ENCODE measurements at regions not wholly inside any gene's neighbourhood (a gene's known extent, or its start where the extent isn't known, plus 50 kb on each side); places are given as distances from the start of the nearest gene placed in this dataset.
"Not testable (repeated sequence)": the region's sequence is repeated elsewhere in the genome, so short reads cannot be mapped to it uniquely, and the experiment has no call there.

- H3K27me3 ChIP-seq (ENCODE audit: insufficient read depth, insufficient read length); H3K4me1 ChIP-seq (ENCODE audit: insufficient read depth, insufficient read length); H3K36me3 ChIP-seq (ENCODE audit: insufficient read depth, insufficient read length, low read length); H3K9me3 ChIP-seq (ENCODE audit: insufficient read depth, low read length); H3K4me3 ChIP-seq (ENCODE audit: insufficient read length, low read depth); H3K9ac ChIP-seq (ENCODE audit: insufficient read length, low read depth); DNase-seq (ENCODE audit: low read depth, low spot score): not testable (repeated sequence)
These were observed 729.9 kb upstream of the TPTE start for GRCh38 chr21:9791453-9791852.

GRCh38 chr21:9795291-9795690, 726.1 kb upstream of the TPTE start:
- not testable (repeated sequence) for H3K36me3 ChIP-seq (ENCODE audit: insufficient read depth, insufficient read length, low read length); H3K4me1 ChIP-seq (ENCODE audit: insufficient read depth, insufficient read length); DNase-seq (ENCODE audit: low read depth, low spot score); H3K4me3 ChIP-seq (ENCODE audit: insufficient read length, low read depth); H3K9me3 ChIP-seq (ENCODE audit: insufficient read depth, low read length); H3K27me3 ChIP-seq (ENCODE audit: insufficient read depth, insufficient read length); H3K9ac ChIP-seq (ENCODE audit: insufficient read length, low read depth)

GRCh38 chr21:9796293-9796692, 725.1 kb upstream of the TPTE start:
- H3K9me3 ChIP-seq (ENCODE audit: insufficient read depth, low read length); H3K36me3 ChIP-seq (ENCODE audit: insufficient read depth, insufficient read length, low read length); H3K4me3 ChIP-seq (ENCODE audit: insufficient read length, low read depth); H3K9ac ChIP-seq (ENCODE audit: insufficient read length, low read depth); H3K27me3 ChIP-seq (ENCODE audit: insufficient read depth, insufficient read length); DNase-seq (ENCODE audit: low read depth, low spot score); H3K4me1 ChIP-seq (ENCODE audit: insufficient read depth, insufficient read length): not testable (repeated sequence)

GRCh38 chr21:9807675-9808074, 713.7 kb upstream of the TPTE start:
- not testable (repeated sequence) for DNase-seq (ENCODE audit: low read depth, low spot score); H3K9ac ChIP-seq (ENCODE audit: insufficient read length, low read depth); H3K4me3 ChIP-seq (ENCODE audit: insufficient read length, low read depth); H3K4me1 ChIP-seq (ENCODE audit: insufficient read depth, insufficient read length); H3K9me3 ChIP-seq (ENCODE audit: insufficient read depth, low read length); H3K36me3 ChIP-seq (ENCODE audit: insufficient read depth, insufficient read length, low read length); H3K27me3 ChIP-seq (ENCODE audit: insufficient read depth, insufficient read length)

- H3K4me3 ChIP-seq (ENCODE audit: insufficient read length, low read depth); DNase-seq (ENCODE audit: low read depth, low spot score): not testable (repeated sequence)
These were observed 710.0 kb upstream of the TPTE start for GRCh38 chr21:9811223-9812004.

GRCh38 chr21:9812507-9812906, 708.9 kb upstream of the TPTE start:
- not testable (repeated sequence) for H3K4me3 ChIP-seq (ENCODE audit: insufficient read length, low read depth); H3K27me3 ChIP-seq (ENCODE audit: insufficient read depth, insufficient read length); H3K9ac ChIP-seq (ENCODE audit: insufficient read length, low read depth); H3K36me3 ChIP-seq (ENCODE audit: insufficient read depth, insufficient read length, low read length); DNase-seq (ENCODE audit: low read depth, low spot score); H3K9me3 ChIP-seq (ENCODE audit: insufficient read depth, low read length); H3K4me1 ChIP-seq (ENCODE audit: insufficient read depth, insufficient read length)

More at GRCh38 chr21:9811223-9812004, 710.0 kb upstream of the TPTE start:
- not testable (repeated sequence) for H3K9me3 ChIP-seq (ENCODE audit: insufficient read depth, low read length); H3K9ac ChIP-seq (ENCODE audit: insufficient read length, low read depth); H3K4me1 ChIP-seq (ENCODE audit: insufficient read depth, insufficient read length); H3K36me3 ChIP-seq (ENCODE audit: insufficient read depth, insufficient read length, low read length); H3K27me3 ChIP-seq (ENCODE audit: insufficient read depth, insufficient read length)

GRCh38 chr21:9813894-9814814, 707.2 kb upstream of the TPTE start:
- not testable (repeated sequence) for H3K4me1 ChIP-seq (ENCODE audit: insufficient read depth, insufficient read length); H3K9me3 ChIP-seq (ENCODE audit: insufficient read depth, low read length); H3K36me3 ChIP-seq (ENCODE audit: insufficient read depth, insufficient read length, low read length); DNase-seq (ENCODE audit: low read depth, low spot score); H3K27me3 ChIP-seq (ENCODE audit: insufficient read depth, insufficient read length); H3K4me3 ChIP-seq (ENCODE audit: insufficient read length, low read depth); H3K9ac ChIP-seq (ENCODE audit: insufficient read length, low read depth)

GRCh38 chr21:9815181-9815789, 706.1 kb upstream of the TPTE start:
- not testable (repeated sequence) for DNase-seq (ENCODE audit: low read depth, low spot score); H3K27me3 ChIP-seq (ENCODE audit: insufficient read depth, insufficient read length); H3K4me1 ChIP-seq (ENCODE audit: insufficient read depth, insufficient read length); H3K4me3 ChIP-seq (ENCODE audit: insufficient read length, low read depth); H3K9ac ChIP-seq (ENCODE audit: insufficient read length, low read depth); H3K9me3 ChIP-seq (ENCODE audit: insufficient read depth, low read length); H3K36me3 ChIP-seq (ENCODE audit: insufficient read depth, insufficient read length, low read length)

- not testable (repeated sequence) for H3K27me3 ChIP-seq (ENCODE audit: insufficient read depth, insufficient read length); H3K4me1 ChIP-seq (ENCODE audit: insufficient read depth, insufficient read length); DNase-seq (ENCODE audit: low read depth, low spot score); H3K9me3 ChIP-seq (ENCODE audit: insufficient read depth, low read length); H3K36me3 ChIP-seq (ENCODE audit: insufficient read depth, insufficient read length, low read length); H3K9ac ChIP-seq (ENCODE audit: insufficient read length, low read depth); H3K4me3 ChIP-seq (ENCODE audit: insufficient read length, low read depth)
These were observed 704.5 kb upstream of the TPTE start for GRCh38 chr21:9816734-9817334.

- H3K4me1 ChIP-seq (ENCODE audit: insufficient read depth, insufficient read length); H3K27me3 ChIP-seq (ENCODE audit: insufficient read depth, insufficient read length); H3K36me3 ChIP-seq (ENCODE audit: insufficient read depth, insufficient read length, low read length); H3K4me3 ChIP-seq (ENCODE audit: insufficient read length, low read depth); H3K9ac ChIP-seq (ENCODE audit: insufficient read length, low read depth); H3K9me3 ChIP-seq (ENCODE audit: insufficient read depth, low read length); DNase-seq (ENCODE audit: low read depth, low spot score): not testable (repeated sequence)
These were observed 703.4 kb upstream of the TPTE start for GRCh38 chr21:9817841-9818441.

GRCh38 chr21:9819549-9820192, 701.7 kb upstream of the TPTE start:
- not testable (repeated sequence) for H3K36me3 ChIP-seq (ENCODE audit: insufficient read depth, insufficient read length, low read length); H3K9ac ChIP-seq (ENCODE audit: insufficient read length, low read depth)

More at GRCh38 chr21:9819549-9820192, 701.7 kb upstream of the TPTE start:
- not testable (repeated sequence) for H3K9me3 ChIP-seq (ENCODE audit: insufficient read depth, low read length); H3K27me3 ChIP-seq (ENCODE audit: insufficient read depth, insufficient read length); DNase-seq (ENCODE audit: low read depth, low spot score); H3K4me3 ChIP-seq (ENCODE audit: insufficient read length, low read depth); H3K4me1 ChIP-seq (ENCODE audit: insufficient read depth, insufficient read length)
